Activated T-cell treated with anti-CD3 and anti-CD28 coated beads, Interleukin-2, amount 50 U/mL, for 72 hours (primary cell): ENCODE measurements at regions not wholly inside any gene's neighbourhood (a gene's known extent, or its start where the extent isn't known, plus 50 kb on each side); places are given as distances from the start of the nearest gene placed in this dataset.

Experiments used
- ATAC-seq, 2 donors: fragments of 150-1000 bp; cut with Tn5 transposase; replicated peaks in 1 of 2; 2 replicates each; pipeline ENCODE4 v1.10.0; 2021; ENCODE audit warnings: moderate library complexity in 2 of 2, mild to moderate bottlenecking in 1 of 2
- DNase-seq, 2 donors: peaks; one replicate each; pipeline ENCODE4 v3.0.0; 2021 to 2022; ENCODE audit warnings: mixed read lengths in 1 of 2
- H3K27ac Mint-ChIP-seq: one replicate; pipeline ENCODE4 v1.8.0; 2022; ENCODE audit warnings: mild to moderate bottlenecking, moderate library complexity, mixed read lengths
- H3K27me3 Mint-ChIP-seq: one replicate; pipeline ENCODE4 v1.8.0; 2022; ENCODE audit warnings: low read depth, mixed read lengths
- H3K36me3 Mint-ChIP-seq, 2 donors: one replicate each; pipeline ENCODE4 v1.8.0; 2022; ENCODE audit warnings: mixed read lengths in 2 of 2, mild to moderate bottlenecking in 1 of 2; ENCODE audit not compliant: insufficient read depth in 2 of 2
- H3K4me1 Mint-ChIP-seq: one replicate; pipeline ENCODE4 v1.8.0; 2022; ENCODE audit warnings: low read depth, mixed read lengths
- H3K4me3 Mint-ChIP-seq, 2 donors: one replicate each; pipeline ENCODE4 v1.8.0; 2022; ENCODE audit warnings: mild to moderate bottlenecking in 2 of 2, mixed read lengths in 2 of 2, moderate library complexity in 2 of 2
- H3K9me3 Mint-ChIP-seq, 2 donors: one replicate each; pipeline ENCODE4 v1.8.0; 2022; ENCODE audit warnings: mixed read lengths in 2 of 2

- no peak overlapping the region for H3K4me3 Mint-ChIP-seq
- H3K36me3 Mint-ChIP-seq = no peaks in the 10 kb centered on the region
- H3K4me1 Mint-ChIP-seq = peaks cover 44% of the 10 kb centered on the region
- DNase-seq (no peak), ATAC-seq (no peak)
- no peaks in the 10 kb centered on the region for H3K9me3 Mint-ChIP-seq
- no peak overlapping the region for H3K27ac Mint-ChIP-seq
- no peaks in the 10 kb centered on the region for H3K27me3 Mint-ChIP-seq
Measured at GRCh38 chr9:129324808-129325502, 146.9 kb upstream of the IER5L start.

- Mint-ChIP-seq H3K27me3 (no peaks in the 10 kb centered on the region), H3K4me3 (no peak overlapping the region), H3K36me3 (no peaks in the 10 kb centered on the region), H3K4me1 (peaks cover 44% of the 10 kb centered on the region), H3K9me3 (no peaks in the 10 kb centered on the region), H3K27ac (no peak overlapping the region)
- DNase-seq = no peak
- no peak for ATAC-seq
Measured at GRCh38 chr9:129323999-129324553, 146.0 kb upstream of the IER5L start.

- Mint-ChIP-seq H3K4me1 (peaks cover 38% of the 10 kb centered on the region), H3K4me3 (no peak overlapping the region), H3K27me3 (no peaks in the 10 kb centered on the region), H3K9me3 (no peaks in the 10 kb centered on the region), H3K27ac (no peak overlapping the region), H3K36me3 (no peaks in the 10 kb centered on the region)
- DNase-seq (no peak), ATAC-seq (peak; percentile 19 to 28)
Measured at GRCh38 chr9:129323376-129323998, 145.4 kb upstream of the IER5L start.

GRCh38 chr9:129322641-129323375 is 144.7 kb upstream of the IER5L start:
- peak overlapping the region in 1 of 2 donors; percentile 26 for H3K4me3 Mint-ChIP-seq
- DNase-seq (no peak), ATAC-seq (no peak)
- H3K36me3 Mint-ChIP-seq = no peaks in the 10 kb centered on the region
- no peak overlapping the region for H3K27ac Mint-ChIP-seq
- H3K4me1 Mint-ChIP-seq = peaks cover 32% of the 10 kb centered on the region
- no peaks in the 10 kb centered on the region for H3K9me3 Mint-ChIP-seq
- H3K27me3 Mint-ChIP-seq = no peaks in the 10 kb centered on the region

GRCh38 chr9:129322022-129322621 is 144.1 kb upstream of the IER5L start:
- Mint-ChIP-seq H3K9me3 (no peaks in the 10 kb centered on the region), H3K36me3 (no peaks in the 10 kb centered on the region), H3K4me3 (peak overlapping the region; percentile 25 to 40), H3K4me1 (peaks cover 32% of the 10 kb centered on the region), H3K27me3 (no peaks in the 10 kb centered on the region), H3K27ac (no peak overlapping the region)
- ATAC-seq (no peak), DNase-seq (no peak)

GRCh38 chr9:129321286-129322021 is 143.4 kb upstream of the IER5L start:
- Mint-ChIP-seq H3K36me3 (no peaks in the 10 kb centered on the region), H3K27me3 (no peaks in the 10 kb centered on the region), H3K27ac (no peak overlapping the region), H3K4me3 (peak overlapping the region; percentile 40 to 56), H3K9me3 (no peaks in the 10 kb centered on the region), H3K4me1 (peaks cover 32% of the 10 kb centered on the region)
- DNase-seq = no peak
- no peak for ATAC-seq

- DNase-seq (peak; percentile 51 to 57), ATAC-seq (peak; percentile 88 to 90)
- Mint-ChIP-seq H3K27me3 (no peaks in the 10 kb centered on the region), H3K27ac (no peak overlapping the region), H3K4me3 (peak overlapping the region; percentile 80 to 93), H3K36me3 (no peaks in the 10 kb centered on the region), H3K9me3 (no peaks in the 10 kb centered on the region), H3K4me1 (peaks cover 32% of the 10 kb centered on the region)
Measured at GRCh38 chr9:129320575-129321285, 142.7 kb upstream of the IER5L start.

GRCh38 chr9:129319938-129320481 is 141.9 kb upstream of the IER5L start:
- H3K4me1 Mint-ChIP-seq = peaks cover 32% of the 10 kb centered on the region
- no peaks in the 10 kb centered on the region for H3K9me3 Mint-ChIP-seq
- H3K4me3 Mint-ChIP-seq = peak overlapping the region; percentile 40 to 93
- H3K27me3 Mint-ChIP-seq = no peaks in the 10 kb centered on the region
- DNase-seq = no peak
- no peak overlapping the region for H3K27ac Mint-ChIP-seq
- H3K36me3 Mint-ChIP-seq = no peaks in the 10 kb centered on the region
- ATAC-seq = peak in 1 of 2 donors; percentile 2

- no peak overlapping the region for H3K4me3 Mint-ChIP-seq
- DNase-seq = no peak
- no peaks in the 10 kb centered on the region for H3K27me3 Mint-ChIP-seq
- H3K27ac Mint-ChIP-seq = no peak overlapping the region
- H3K4me1 Mint-ChIP-seq = peaks cover 32% of the 10 kb centered on the region
- H3K36me3 Mint-ChIP-seq = no peaks in the 10 kb centered on the region
- no peak for ATAC-seq
- no peaks in the 10 kb centered on the region for H3K9me3 Mint-ChIP-seq
Measured at GRCh38 chr9:129319076-129319937, 141.2 kb upstream of the IER5L start.

- H3K4me3 Mint-ChIP-seq = no peak overlapping the region
- no peaks in the 10 kb centered on the region for H3K27me3 Mint-ChIP-seq
- H3K9me3 Mint-ChIP-seq = no peaks in the 10 kb centered on the region
- H3K27ac Mint-ChIP-seq = no peak overlapping the region
- peaks cover 25% of the 10 kb centered on the region for H3K4me1 Mint-ChIP-seq
- ATAC-seq (no peak), DNase-seq (no peak)
- H3K36me3 Mint-ChIP-seq = no peaks in the 10 kb centered on the region
Measured at GRCh38 chr9:129318121-129319075, 140.3 kb upstream of the IER5L start.
